HG03439 (cell line): ENCODE measurements at regions not wholly inside any gene's neighbourhood (a gene's known extent, or its start where the extent isn't known, plus 50 kb on each side); places are given as distances from the start of the nearest gene placed in this dataset.

Source experiments
- ATAC-seq: cut with Tn5 transposase; IDR thresholded peaks from one replicate; pipeline ENCODE4 v1.9.1; 2021; ENCODE audit warnings: mild to moderate bottlenecking, moderate library complexity; ENCODE audit not compliant: unreplicated experiment

DNA sequence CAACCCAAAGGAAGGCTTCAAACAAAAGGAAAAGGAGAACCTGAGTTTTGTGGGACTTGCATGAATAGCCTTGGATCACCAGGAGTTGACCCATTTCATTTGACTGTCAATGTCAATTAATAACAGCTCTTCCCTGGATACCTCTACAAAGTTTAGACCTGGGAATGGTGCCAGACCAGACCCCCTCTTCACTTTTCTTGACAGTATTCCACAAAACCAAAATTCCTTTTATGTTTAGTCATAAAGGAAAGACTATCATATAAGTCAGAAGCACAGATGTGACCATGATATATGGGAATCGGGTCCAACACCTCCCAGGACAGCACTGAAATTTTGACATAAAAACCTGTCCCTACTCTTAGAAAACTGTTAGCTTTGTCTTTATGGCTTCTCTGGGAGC is 191.8 kb downstream of the LYPLAL1 start:
- ATAC-seq, result no peak

DNA sequence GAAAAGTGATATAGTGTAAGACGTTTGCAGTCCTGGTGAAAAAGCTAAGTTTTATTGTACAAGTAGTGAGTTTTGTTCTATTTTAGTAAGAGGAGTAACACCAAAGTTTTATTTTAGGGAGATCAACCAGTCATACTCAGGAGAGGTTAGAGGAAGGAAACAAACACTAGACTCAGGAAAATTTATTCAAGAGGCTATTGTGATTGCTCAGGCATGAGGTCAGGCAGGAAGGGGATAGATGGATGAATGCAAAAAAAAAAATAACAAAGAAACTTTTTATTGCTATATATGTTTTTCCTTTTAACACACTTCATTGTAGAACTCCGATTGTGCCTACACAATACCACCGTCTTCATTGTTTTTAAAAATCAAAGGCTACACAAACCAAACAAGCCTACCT is 189.0 kb downstream of the LYPLAL1 start:
- ATAC-seq, result no peak

DNA sequence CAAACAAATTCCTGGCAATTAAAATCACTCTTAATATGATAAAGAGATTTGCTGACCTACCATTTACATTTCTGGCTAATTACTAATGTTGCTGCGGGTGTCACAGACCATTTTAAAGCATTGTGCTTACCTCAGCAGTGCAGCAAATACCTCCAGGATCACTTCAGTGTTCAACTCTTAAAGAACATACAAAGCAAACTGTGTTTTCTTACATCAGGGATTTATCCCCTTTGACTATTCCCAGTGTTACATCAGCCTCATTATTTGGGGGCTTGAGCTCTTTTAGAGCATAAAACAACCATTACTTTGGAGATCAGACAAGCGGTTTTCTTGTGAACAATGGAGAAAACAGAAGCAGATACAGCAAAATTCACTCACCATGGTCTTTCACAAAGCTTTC is 185.4 kb downstream of the LYPLAL1 start:
- no peak for ATAC-seq

DNA sequence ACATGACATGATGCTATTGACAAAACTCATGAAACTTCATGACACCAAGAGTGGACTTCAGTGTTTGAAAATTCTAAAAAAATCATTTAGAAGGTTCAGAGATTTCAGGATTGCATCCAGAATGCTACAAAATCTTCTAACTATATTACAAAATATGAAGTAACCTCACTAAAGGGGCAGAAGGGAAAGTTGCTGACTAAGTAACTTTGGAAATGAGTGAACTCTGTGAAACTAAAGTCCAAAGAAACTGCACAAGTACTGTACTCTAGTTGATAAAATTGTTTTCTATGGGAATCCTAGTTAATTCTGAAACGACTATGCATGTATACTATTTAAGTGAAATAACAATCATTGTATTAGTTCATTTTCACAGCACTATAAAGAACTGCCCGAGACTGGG is 184.4 kb downstream of the LYPLAL1 start:
- no peak for ATAC-seq

DNA sequence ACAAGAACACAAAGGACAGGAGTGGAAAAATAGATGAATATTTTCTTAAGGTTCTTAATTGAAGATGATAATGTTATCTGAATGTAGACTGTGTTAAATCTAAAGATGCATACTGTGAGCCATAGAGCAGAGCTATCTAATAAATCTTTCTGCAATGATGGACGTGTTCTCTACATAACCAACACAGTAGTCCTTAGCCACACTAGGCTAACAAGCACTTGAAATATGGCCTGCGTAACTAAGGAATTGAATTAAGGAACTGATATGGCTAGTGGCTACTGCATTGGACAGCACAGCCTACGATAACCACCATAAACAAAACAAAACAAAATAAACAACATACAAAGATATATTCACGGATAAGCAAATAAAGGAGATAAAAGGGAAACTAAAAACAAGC is 181.3 kb downstream of the LYPLAL1 start:
- ATAC-seq, result no peak

DNA sequence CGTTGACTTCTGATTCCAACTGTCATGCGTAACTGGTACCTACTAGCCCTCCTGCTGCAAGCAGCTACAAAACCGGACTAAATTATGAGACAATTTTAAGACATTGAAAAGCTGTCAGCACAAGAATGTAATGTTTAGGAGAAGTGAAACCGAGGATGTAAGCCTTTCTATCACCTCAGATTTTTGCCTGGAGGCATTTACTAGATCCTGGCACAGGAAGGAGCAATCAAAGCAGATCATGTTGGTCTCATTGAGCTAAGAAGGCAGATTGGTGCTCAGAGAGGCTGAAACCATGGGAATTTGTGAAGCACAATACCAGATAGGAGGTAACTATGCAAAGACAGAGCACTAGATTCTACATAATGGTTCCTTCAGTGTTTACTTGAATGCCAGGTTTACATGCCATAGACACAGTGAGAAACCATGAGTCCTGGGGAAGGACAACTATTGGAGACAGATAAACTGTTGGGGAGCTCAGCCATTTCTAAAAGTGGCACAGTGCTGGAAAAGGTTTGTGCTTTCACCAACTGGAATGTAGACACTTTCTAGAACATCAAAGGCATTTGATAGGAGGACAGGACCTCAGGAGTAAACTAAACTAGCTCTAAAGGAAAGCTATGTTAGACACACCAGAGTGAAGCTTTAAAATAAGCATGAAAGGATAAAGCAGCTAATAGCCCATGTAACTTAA is 179.4 kb downstream of the LYPLAL1 start:
- no peak for ATAC-seq

DNA sequence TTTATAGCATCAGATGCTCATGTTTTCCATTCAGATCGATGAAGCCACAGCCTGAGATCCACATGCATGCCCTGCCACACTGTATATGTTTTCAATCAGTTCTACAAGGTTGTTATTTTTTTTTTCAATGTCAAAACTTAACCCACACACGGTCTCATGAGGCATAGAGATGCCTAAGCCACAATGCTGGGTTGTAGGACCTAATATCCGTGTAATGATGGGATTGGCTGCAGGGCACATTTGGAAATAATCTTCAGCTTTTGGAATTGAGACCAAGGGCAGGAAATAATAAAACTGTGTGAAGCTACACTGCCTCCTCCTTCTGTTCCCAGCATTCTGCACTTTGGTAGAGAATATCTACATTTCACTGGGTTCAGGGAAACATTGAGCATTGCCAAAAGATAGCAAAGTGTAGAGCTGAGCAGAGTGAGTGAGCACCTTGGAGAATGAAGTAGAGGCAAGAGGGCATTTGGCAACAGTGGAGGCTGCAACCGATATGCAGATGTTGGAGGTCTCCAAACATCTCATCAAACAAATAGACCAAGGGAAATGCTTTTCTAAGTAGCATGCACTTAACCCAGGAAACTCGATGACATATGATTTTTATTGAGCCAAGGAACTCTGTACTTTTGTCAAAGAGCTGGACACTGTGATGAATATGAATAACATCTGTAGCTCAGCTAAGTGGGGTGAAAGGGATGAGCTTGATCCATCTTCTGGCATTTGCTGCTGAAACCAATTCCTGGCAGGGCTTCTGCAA is 176.7 kb downstream of the LYPLAL1 start:
- no peak for ATAC-seq

DNA sequence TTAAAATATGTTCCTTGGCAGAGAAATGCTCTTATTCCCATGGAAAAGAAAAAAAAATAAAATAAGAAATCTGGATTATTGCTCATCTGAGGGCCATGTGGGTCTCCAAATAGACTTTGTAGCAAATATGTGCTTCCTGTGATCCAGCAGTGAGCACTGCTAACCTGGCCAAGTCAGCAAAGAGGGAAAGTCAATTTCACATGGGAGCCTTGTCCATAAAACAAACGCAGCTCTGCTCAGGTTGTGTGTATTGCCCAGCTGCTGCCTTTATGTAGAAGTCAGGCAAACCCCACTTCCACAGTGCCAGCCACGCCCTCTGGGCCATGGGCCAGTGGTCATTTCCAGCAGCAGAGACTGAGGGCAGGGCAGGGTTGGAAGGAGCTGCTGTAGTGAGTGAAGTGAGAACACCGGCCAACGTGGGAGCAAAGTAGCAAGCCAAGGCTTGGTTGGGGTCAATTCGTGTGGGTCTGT is 174.3 kb downstream of the LYPLAL1 start:
- no peak for ATAC-seq

DNA sequence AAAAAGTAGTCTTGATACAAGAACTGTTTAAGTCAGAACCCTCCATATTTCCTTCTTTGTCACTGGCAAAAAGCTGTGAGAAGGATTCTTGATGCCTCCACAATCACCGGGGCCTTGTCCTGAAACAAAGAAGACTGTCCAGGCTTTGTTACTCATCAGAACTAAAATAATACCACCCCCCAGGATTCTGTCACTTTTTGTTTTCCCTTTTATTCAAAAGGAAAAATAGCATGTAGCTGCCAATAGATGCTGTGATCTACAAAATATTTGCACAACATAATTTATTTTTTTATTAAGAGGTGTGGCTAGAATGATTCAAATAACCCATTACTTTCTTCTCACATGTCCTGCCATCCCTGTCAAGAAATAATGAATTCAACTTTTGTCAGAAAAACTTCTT is 173.7 kb downstream of the LYPLAL1 start:
- no peak for ATAC-seq

DNA sequence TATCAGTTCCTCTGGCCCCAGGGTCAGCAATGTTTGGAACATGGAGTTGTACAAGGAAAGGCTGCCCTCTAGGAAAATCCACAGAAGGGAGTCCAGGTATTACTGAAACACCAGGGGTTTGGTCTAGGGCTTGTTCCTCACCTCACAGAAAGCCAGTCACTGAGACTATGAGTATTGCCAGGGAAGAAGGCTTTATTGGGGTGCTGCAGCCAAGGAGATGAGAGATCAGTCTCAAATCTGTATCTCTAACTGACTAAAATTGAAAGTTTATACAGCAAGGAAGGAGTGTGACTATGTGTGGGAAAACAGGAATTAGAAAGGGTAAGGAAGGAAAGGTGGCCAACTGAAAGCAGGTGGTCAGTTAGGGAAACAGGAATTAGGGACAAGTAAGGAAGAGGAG is 172.3 kb downstream of the LYPLAL1 start:
- no peak for ATAC-seq

DNA sequence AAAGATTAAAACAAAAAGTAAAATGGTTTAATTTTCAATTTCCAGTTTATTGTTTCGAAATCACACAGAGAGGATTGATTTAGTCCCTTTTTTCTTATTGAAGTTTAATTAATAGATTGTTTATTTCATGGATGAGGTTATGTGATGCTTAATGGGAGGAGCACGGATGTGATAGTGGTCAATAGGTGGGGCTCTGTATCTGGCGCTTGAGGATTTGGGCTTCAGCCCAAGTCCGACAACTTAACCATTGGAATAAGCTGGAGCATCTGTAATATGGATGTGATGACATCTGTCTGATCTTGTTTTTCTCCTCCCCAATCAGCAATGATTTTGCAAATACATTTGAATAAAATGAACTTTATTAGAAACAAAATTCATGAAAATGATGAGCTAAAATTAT is 169.2 kb downstream of the LYPLAL1 start:
- ATAC-seq, result no peak

DNA sequence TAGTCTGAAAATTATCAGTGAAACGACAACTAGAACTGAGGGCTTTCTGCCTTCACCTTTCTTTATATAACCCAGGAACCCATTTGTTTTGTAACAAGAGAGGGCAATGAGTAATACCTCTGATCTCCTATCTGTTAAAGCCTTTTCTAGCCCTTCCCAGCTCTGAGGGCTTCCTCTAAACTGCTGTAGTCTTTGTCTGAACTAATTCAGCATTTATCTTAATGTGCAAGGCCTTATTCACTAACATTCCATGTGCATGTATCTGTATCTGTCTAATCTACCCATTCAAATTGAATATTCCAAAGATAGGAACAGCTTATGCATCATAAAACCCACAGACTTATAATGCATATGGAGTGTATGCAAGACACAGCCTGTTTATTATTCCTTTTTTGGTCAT is 167.1 kb downstream of the LYPLAL1 start:
- no peak for ATAC-seq

DNA sequence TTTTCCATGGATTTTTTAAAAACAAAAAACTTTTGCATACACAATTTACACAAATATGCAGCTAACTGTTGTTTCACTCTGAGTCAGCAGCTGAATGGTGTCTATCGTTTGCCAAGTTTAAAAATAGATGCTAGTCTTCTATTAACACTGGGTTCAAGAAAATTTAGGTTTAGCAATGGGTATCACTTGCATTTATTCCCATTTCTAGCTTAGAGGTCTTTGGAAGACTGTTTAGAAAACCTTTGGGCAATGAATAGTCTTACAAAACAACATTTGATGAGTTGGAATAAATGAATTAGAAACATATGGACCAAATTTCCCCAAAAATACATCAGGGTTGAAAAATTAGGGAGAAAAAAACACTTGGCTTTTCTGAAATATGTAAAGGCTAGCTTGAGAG is 165.8 kb downstream of the LYPLAL1 start:
- ATAC-seq, result no peak

DNA sequence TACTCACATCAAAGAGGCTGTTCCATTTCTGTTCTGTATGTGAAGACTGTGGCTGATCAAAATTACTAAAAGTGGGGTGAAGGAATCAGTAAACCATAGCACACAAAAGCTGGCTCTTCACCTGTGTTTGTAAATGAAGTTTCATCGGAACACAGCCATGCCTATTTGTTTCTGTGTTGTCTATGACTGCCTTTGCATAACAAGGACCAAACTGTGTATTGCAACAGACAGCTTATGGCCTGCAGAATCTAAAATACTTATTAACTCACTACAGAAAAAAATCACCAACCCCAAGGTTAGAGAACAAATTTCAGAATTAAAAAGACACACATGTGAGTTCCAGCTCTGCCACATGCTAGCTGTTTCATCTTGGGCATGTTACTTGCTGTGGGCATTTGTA is 163.9 kb downstream of the LYPLAL1 start:
- ATAC-seq, result no peak

DNA sequence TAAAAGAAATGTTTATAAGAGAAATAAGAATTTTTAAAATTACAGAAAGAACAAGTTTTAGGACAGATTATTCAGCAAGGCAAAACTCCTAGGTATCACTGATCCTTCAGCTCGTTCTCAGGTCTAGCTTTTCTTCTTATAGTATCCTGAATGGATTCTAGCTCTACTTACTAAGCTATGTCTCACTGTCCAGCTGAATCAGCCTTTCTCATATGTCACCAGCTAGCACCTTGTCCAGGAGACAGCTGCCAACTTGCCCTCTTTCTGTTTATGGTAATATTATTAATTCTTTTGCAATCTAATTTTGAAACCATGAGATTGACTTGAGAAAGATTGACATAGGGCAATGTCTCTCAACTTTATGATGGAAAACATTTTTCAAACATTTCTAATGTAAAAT is 159.9 kb downstream of the LYPLAL1 start:
- no peak for ATAC-seq

DNA sequence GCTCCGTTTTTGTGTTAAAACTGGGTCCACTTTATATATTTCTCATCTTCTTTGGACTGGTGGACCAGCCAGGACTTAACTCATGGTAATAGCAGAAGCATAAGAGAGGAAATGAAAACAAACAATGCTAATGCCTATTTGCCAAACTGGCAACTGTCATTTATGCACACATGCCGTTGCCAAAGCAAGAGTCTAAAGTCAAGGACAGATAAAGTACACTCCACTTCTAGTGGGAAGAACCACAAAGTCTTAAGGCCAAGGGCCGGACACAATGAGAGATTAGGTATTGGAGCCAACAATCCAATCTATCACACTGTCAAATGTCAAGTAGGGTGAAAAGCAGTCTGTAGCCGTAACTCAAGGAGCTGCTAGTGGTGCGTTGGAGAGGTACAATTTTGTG is 157.7 kb downstream of the LYPLAL1 start:
- no peak for ATAC-seq

DNA sequence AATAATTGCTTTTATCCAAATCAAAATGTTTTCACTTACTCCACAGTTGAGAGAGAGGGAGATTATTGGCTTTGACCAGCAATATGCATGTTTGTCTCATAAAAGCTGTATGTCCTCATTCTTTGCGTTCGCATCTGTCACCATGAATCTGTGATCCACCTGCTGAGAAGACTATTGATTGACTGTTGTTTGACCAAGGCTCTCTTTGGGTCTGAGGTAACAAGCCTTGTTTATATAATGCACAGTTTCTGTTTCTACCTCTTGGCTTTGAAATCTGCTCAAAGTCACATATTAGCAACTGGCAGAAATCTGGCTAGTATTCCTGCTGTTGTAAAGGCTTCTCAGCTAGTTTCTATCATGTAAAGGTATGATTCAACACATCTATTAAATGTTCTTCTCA is 157.0 kb downstream of the LYPLAL1 start:
- no peak for ATAC-seq

DNA sequence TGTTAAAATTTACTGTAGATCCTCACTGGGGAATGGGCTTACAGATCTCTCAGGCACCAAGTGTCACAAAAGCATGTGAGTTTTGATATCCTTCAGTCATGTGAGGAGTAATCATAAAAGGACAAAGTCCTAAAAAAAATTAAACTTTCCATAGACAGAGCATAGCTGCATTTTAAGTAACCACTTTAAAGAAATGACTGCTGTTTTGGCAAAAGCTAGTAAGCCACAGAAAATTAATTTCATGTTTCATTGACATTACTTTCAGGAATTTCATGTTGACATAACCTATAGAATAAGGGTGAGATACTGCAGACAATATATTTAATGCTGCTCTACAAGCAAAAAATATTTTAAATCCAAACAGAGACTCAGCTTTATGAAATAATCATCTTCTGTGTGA is 156.3 kb downstream of the LYPLAL1 start:
- ATAC-seq, result no peak

DNA sequence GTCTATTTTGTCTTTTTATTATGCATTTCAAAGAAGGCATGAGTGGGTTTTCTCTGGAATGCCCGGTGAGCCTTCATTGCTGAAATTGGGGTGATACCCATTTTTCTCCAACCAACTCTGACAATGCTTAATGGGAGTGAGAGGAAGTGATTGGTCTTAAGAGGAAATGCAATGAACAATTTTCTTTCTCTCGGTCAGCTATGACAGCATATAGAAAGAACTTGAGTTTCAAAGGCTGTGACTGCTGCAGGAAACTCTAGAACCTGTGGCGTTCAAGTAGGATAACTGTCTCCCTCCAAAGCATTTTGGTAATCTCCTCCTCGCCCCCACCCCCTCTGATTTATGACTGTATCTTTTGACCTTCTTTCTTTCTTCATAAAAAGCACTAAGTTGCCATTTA is 155.9 kb downstream of the LYPLAL1 start:
- no peak for ATAC-seq

DNA sequence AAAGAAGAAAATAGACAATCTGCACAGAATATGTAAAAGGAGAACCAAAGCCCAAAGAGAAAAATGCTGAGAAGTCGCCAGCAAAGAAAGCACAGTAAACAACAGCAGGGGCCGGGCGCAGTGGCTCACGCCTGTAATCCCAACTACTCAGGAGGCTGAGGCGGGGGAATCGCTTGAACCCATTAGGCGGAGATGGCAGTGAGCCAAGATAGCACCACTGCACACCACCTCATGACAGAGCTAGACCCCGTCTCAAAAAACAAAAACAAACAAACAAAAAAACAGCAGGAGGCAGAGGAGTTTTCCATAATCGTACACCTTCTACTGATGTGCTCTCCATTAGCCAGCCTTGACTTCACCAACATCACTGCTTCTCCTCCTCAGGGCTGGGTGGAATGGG is 153.2 kb downstream of the LYPLAL1 start:
- no peak for ATAC-seq

DNA sequence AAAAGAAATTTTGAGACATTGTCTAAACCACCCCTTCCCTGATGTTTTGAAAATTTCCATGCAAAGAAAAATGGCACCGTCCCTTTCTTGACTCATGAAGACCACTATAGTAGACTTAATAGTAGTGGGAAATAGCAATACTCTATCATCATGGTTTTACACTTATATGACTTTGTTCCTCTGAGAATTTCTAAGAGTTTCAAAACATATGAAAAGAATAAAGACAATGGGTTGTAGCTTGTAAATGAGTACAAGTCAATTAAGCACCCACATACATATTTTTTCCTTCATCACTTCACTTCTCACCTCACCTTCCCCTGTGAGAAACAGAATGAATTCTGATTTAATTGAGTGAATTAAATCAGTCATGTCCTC is 151.7 kb downstream of the LYPLAL1 start:
- ATAC-seq, result no peak

DNA sequence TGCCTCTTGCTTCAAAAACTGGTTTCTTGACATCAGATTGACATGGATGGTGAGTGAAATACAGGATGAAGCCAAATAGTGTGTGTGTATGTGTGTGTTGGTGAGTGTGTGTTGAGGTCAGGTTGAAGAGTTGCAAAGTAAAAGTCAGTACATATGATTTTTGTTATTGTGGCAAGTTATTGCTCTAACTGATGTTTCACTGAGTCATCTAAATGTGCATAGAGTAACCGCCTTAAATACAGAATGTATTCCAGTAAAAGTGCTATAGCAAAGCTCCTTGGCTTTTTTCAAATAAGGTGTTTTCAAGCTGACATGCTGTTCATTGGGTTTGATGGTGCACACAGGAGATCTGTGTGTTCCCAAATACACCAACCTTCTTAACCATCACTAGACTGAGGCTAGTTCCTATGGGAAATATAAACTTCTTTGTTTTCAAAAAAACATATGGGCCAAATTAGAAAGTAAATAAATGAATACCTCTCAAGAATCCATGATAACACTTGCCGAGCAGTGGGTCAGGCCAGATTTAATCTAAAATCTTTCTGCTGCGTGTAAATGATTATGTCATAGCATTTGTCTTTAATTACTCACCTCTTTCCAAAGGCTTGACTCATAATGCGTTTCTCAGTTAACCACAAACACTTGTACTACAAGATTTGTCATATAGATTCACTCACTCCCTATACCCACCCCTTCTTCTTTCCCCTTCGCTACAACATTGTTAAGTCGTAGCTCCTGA is 151.1 kb downstream of the LYPLAL1 start:
- peak; percentile 92 for ATAC-seq
